HUDEP-2 (cell line): ENCODE measurements at regions not wholly inside any gene's neighbourhood (a gene's known extent, or its start where the extent isn't known, plus 50 kb on each side); places are given as distances from the start of the nearest gene placed in this dataset.
"Not testable (repeated sequence)": the region's sequence is repeated elsewhere in the genome, so short reads cannot be mapped to it uniquely, and the experiment has no call there.

Source experiments
- DNase-seq, 76 experiments: peaks; one replicate each; lab custom pipeline; 2025; ENCODE audit not compliant: unreplicated experiment in 76 of 76; lab: John Stamatoyannopoulos, UW

DNA sequence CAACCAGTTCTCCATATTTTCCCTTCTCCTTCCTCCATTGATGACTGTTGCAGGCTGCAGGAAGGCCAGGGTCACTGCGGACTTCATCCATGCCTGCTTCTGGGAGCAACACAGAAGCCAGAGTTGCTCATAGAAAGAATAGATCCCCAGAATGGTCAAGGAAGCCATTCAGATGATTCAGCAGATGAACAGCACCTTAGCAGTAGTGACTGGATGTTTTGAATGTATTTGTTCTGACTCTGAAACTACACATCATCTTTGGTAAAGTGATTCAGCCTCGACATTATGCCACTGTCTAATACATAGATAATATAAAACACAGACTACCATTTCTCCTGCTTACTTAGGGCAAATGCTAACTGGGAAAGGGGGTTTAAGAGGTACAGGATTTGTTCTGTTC is 411.6 kb downstream of the RND3 start:
- no peak for DNase-seq

DNA sequence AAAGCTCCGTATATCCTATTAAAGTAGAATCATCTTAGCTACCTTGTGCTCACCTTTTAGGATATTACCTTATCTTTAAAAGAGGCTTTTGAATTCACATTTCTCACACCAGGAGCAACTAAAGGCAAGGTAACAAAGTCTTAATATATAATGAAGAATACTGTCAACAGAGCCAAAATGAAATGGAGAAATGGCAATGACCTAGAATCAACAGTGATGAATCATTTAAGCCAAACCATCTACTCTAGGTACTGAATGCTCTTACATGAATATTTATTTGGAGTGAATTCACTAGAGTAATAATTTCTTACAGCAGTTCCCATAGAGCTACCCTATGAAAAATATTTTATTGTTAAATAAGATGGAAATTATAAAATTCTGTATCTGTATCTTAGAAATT is 421.0 kb downstream of the RND3 start:
- DNase-seq = no peak

- DNase-seq = no peak
Observed at GRCh38 chr2:150063931-150064548, 423.4 kb downstream of the RND3 start.

GRCh38 chr2:150063432-150063889 is 424.0 kb downstream of the RND3 start:
- no peak for DNase-seq

GRCh38 chr2:150062416-150062815 is 425.1 kb downstream of the RND3 start:
- DNase-seq = no peak

DNA sequence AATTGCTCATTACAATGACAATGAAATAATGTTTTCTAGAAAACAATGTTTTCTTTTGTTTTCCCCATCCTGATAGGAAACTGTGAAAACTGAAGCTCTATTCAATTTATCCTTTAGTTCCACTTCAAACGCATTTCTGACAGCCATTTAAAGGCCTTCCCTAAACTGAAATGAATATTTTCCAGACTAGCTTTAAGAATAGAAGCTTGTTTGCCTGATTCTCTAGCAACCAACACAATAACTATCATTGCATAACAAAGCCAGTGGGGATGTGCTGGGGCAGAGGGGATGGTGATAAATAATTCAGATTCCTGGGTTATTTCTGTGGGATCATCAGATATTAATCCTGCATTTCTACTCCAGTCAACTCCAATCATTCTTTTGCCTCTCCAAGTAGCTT is 427.1 kb downstream of the RND3 start:
- no peak for DNase-seq

DNA sequence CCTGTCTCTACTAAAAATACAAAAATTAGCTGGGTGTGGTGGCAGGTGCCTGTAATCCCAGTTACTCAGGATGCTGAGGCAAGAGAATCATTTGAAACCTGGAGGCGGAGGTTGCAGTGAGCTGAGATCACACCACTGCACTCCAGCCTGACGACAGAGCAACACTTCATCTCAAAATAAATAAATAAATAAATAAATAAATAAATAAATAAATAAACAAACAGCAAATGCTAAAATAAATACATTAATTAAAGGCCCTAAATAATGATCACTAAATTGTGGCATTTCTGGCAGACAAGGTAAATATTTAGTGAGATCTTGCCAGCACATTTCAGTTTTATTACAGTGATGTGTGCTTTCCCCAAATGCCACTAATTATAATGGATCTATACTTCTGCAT is 427.8 kb downstream of the RND3 start:
- not testable (repeated sequence) for DNase-seq

GRCh38 chr2:150052457-150052856 is 435.0 kb downstream of the RND3 start:
- DNase-seq = no peak

GRCh38 chr2:150051004-150051403 is 436.5 kb downstream of the RND3 start:
- no peak for DNase-seq

DNA sequence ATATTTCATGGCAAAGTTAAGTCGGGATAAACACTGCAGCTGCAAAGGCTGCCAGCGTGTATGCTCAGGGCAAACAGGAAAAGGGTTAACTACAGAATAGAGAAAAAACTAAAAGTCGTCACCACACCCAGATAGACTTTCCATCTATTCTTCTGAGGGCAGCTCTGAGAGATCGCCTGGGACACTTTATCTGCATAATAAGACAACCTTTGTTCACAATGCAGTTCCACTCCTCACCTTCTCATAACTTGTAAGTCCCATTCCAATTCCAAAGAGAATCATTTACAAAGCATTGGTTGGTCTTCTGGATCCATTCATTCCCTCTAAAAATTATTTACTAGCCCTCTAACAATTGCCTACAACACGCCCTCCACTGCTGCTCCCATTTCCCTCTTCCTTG is 437.4 kb downstream of the RND3 start:
- no peak for DNase-seq

DNA sequence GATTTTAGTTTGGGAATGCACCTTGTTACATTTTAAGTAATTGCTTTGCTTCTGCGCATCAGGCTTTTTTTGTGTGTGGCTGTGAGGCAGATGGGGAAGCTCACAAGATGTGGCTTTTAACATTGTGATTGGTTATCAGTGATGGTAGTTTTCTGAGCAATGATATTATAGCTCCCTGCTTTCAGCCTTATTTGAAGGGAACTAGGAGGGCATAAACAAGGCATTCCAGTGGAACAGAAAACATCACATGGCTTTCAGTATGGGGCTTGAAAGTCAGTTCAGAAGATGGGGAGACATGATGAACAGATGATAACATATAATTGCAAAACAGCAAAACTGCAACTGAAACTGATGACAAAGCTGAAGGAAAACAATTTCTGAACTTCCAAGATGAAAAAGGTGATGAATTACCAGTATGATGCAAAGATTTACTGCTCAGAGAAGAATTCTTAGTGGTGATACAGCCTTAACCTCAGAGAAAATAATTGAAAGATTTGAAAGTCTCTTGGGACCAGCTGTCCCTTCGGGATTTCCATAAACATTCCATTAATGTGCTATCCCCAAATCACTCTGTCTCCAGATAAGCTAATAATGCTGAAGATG is 439.7 kb downstream of the RND3 start:
- DNase-seq = no peak

DNA sequence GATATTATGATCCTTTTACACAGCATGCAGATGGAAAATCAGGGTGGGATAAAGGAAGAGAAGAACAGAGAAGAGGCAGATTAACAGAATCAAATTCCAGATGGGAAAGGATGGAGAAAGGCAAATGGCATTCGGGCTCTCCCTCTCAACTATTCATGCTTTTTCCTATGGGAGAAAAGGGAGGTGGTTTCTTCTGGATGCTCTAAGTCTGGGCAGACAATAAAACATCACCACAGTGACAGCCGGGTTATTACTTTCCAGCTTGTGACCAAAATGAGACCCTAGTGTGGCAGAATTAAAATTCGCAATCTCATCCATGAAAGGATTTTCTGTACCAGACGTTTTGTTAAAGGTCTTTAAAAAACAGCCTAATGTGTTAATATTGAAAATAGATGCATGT is 440.7 kb downstream of the RND3 start:
- DNase-seq = no peak

GRCh38 chr2:150046211-150046610 is 441.3 kb downstream of the RND3 start:
- DNase-seq = no peak

GRCh38 chr2:150045601-150046000 is 441.9 kb downstream of the RND3 start:
- DNase-seq = no peak

DNA sequence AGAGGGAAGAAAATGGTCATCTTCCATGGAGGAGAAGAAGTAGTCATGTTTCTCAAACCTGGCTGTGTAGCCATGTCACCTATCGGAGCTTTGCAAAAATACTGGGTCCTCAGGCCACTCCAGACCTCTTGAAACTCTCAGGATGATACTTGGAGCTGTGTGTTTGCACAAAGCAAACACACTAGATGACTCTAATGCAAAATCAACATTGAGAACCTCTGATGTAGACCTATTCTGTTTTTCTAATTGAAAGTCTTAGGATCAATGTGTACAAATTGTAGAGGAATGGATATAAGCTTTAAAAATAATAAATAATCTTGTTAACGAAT is 444.3 kb downstream of the RND3 start:
- no peak for DNase-seq

GRCh38 chr2:150042500-150043171 is 444.8 kb downstream of the RND3 start:
- no peak for DNase-seq

DNA sequence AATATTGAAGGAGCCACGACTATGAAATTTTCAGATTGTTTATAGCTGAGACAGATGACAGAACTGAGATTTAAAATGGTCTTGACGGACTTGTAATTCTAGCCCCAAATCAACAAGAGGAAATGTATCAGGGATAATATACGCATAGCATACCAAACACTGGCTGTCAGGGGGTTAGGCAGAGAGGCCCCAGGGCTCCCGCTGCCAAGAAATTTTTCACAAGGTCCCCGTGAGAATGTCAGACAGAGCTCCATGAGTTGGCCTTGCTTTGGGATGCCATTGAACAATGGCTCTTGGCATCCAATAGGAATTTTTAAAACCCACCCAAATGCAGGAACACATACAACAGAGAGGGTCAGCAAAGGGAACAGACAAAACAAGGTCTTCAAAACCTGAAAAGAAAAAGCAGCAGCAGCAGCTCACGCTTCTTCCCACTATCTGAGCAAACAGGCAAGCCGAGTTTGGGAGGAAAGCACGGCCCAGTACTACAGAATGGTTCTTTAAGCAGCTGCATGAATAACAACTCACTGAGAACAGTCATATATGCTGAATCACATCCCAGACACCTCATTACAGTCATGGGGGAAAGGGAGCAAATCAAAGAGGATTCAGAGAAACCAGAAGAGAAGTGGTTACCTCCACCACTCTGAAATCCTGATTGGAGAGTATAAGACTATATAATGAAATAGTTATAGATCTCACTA is 445.6 kb downstream of the RND3 start:
- no peak for DNase-seq

GRCh38 chr2:150036622-150037021 is 449.0 kb upstream of the MMADHC start:
- DNase-seq = no peak

GRCh38 chr2:150034665-150035064 is 447.1 kb upstream of the MMADHC start:
- no peak for DNase-seq

DNA sequence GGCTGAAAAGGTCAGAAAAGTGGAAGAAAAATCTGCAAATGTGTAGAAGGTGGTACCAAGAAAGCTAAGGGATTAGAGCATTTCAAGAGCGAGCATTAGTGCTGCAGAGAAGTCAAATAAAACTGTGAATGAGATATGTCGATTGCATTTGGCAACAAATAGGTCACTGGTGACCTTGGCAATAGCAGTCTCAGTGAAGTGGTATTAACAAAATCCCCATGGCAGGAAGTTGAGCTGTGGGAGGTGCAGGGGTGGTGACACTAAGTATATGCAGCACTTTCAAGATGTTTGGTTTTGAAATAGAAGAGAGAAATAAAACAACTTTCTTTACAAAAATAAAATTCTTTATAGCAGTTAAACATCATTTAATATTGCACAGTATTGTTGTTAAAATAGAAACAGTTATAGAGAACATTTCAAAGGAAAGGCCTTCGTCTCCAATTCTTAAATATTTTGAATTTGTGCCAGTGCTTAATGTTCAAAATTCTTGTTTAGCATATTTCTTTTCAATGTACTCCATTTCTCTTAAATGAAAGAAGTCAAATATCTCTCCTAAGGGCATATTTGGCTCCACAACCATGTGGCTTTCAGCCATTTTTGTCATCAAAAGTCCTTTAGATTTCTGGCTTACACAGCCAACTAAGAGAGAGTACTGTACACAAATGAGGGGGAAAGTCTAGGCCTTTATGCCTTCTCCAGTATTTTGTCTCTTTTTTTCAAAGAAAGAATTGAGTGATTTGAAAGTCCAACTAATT is 443.0 kb upstream of the MMADHC start:
- no peak for DNase-seq

- DNase-seq = no peak
Observed at GRCh38 chr2:150028322-150028721, 440.7 kb upstream of the MMADHC start.
